Stomach (tissue), 8 donors: ENCODE measurements at regions not wholly inside any gene's neighbourhood (a gene's known extent, or its start where the extent isn't known, plus 50 kb on each side); places are given as distances from the start of the nearest gene placed in this dataset.
"Not testable (repeated sequence)": the region's sequence is repeated elsewhere in the genome, so short reads cannot be mapped to it uniquely, and the experiment has no call there.

ENCODE experiments used
- DNase-seq, 2 donors: peaks; one replicate each; pipeline versions ENCODE4 v3.0.0 to v3.0.0-alpha.2; 2013 to 2019
- H3K27ac ChIP-seq, 5 donors: fragments of 200-600 bp in 4 of 5; sonication (generic) in 4 of 5; one replicate each; pipeline ENCODE4 v1.5.1; 2013 to 2019; ENCODE audit warnings: mild to moderate bottlenecking in 1 of 5, moderate library complexity in 1 of 5
- H3K27me3 ChIP-seq, 3 donors: fragments of 200-600 bp; sonication (generic); one replicate each; pipeline ENCODE4 v1.5.1; 2017 to 2019; ENCODE audit warnings: mixed run types in 1 of 3
- H3K36me3 ChIP-seq, 4 donors: fragments of 200-600 bp; sonication (generic); 1 replicate in 3 of 4; 2 replicates in 1 of 4; pipeline ENCODE4 v1.5.1; 2016 to 2019
- H3K4me1 ChIP-seq, 4 donors: fragments of 200-600 bp; sonication (generic); one replicate each; pipeline ENCODE4 v1.5.1; 2016 to 2019
- H3K4me3 ChIP-seq, 4 donors: fragments of 200-600 bp; sonication (generic) in 3 of 4; one replicate each; pipeline ENCODE4 v1.5.1; 2016 to 2019; ENCODE audit warnings: mild to moderate bottlenecking in 1 of 4
- H3K9me3 ChIP-seq, 4 donors: fragments of 200-600 bp; sonication (generic); one replicate each; pipeline ENCODE4 v1.5.1; 2016 to 2019
- CTCF ChIP-seq, 7 experiments: fragments of 450-650 bp in 4 of 7; fragments of 200-600 bp in 3 of 7; sonication (generic) in 3 of 7; IDR thresholded peaks; one replicate each; pipeline ENCODE4 v1.5.1; 2016 to 2019; ENCODE audit warnings: antibody characterized with exemption in 7 of 7, control low read depth in 2 of 7, mild to moderate bottlenecking in 1 of 7
- EP300 ChIP-seq: sonication (generic); formaldehyde crosslinking; IDR thresholded peaks from one replicate; pipeline ENCODE4 v1.6.1; 2017; ENCODE audit warnings: antibody characterized with exemption
- POLR2A ChIP-seq, 4 donors: fragments of 450-650 bp; IDR thresholded peaks; one replicate each; pipeline ENCODE4 v1.6.1; 2016; ENCODE audit warnings: antibody characterized with exemption in 4 of 4, control low read depth in 2 of 4, mild to moderate bottlenecking in 1 of 4, moderate library complexity in 1 of 4
- POLR2AphosphoS5 ChIP-seq, 3 donors: sonication (generic); formaldehyde crosslinking; IDR thresholded peaks; one replicate each; pipeline ENCODE4 v1.6.1; 2016; ENCODE audit warnings: antibody characterized with exemption in 3 of 3
- WGBS, 5 donors: extraction: QIAGEN DNeasy Blood & Tissue Kit in 3 of 5; methylation state at CpG; one replicate each; pipeline versions ENCODE4 v1.1.5 to v1.1.7; 2013 to 2018; 5-methylcytosine and 5-hydroxymethylcytosine counted together
- intact Hi-C: fragments of 100-400 bp; cut with DNase I; formaldehyde crosslinking; loops from one replicate; pipeline ENCODE4 v1.15.1; 2023; ENCODE audit warnings: low total_unique reads
- donor health status: healthy with polysubstance abuse.
- donor health status: Bipolar disorder and iron deficiency.
- donor health status: healthy.

GRCh38 chr3:197420115-197420514 is 121.7 kb upstream of the DLG1 start:
- DNase-seq = peak in 1 of 2 donors; percentile 43
- TF ChIP-seq EP300 = no peak
- no peak for TF ChIP-seq POLR2AphosphoS5 (IDR thresholded peaks at IDR 0.05)
- no peak for TF ChIP-seq CTCF (IDR thresholded peaks at IDR 0.05)
- no peak for TF ChIP-seq POLR2A (IDR thresholded peaks at IDR 0.05)
- H3K4me1 ChIP-seq = peaks cover 0 to 12% (median 2%) of the 10 kb centered on the region in 4 donors
- H3K4me3 ChIP-seq = no peak overlapping the region
- intact Hi-C loops = no loop called here
- 69 to 93% (median 88%) methylated on average over 2 of the region's 2 CpGs for WGBS, 5 donors
- no peak overlapping the region for H3K27ac ChIP-seq
- no peaks in the 10 kb centered on the region for H3K36me3 ChIP-seq
- H3K9me3 ChIP-seq = no peaks in the 10 kb centered on the region
- H3K27me3 ChIP-seq = peaks cover 0 to 8% (median 0%) of the 10 kb centered on the region in 3 donors

GRCh38 chr3:197419696-197420095 is 121.3 kb upstream of the DLG1 start:
- Histone ChIP-seq H3K9me3 (no peaks in the 10 kb centered on the region), H3K4me1 (peaks cover 0 to 12% (median 2%) of the 10 kb centered on the region in 4 donors), H3K27ac (no peak overlapping the region), H3K4me3 (no peak overlapping the region), H3K27me3 (peaks cover 0 to 8% (median 0%) of the 10 kb centered on the region in 3 donors), H3K36me3 (no peaks in the 10 kb centered on the region)
- TF ChIP-seq EP300 (no peak), POLR2AphosphoS5 (IDR thresholded peaks at IDR 0.05) (no peak), POLR2A (IDR thresholded peaks at IDR 0.05) (no peak), CTCF (IDR thresholded peaks at IDR 0.05) (no peak)
- 73 to 94% (median 84%) methylated on average over 2 of the region's 2 CpGs for WGBS, 5 donors
- intact Hi-C loops = no loop called here
- no peak for DNase-seq

- intact Hi-C loops = no loop called here
- Histone ChIP-seq H3K27me3 (peaks cover 0 to 3% (median 0%) of the 10 kb centered on the region in 3 donors), H3K9me3 (no peaks in the 10 kb centered on the region), H3K4me1 (peaks cover 0 to 12% (median 2%) of the 10 kb centered on the region in 4 donors), H3K36me3 (no peaks in the 10 kb centered on the region), H3K27ac (no peak overlapping the region), H3K4me3 (no peak overlapping the region)
- DNase-seq = no peak
- 55 to 75% (median 69%) methylated on average over 11 of the region's 11 CpGs for WGBS, 5 donors
- TF ChIP-seq POLR2A (IDR thresholded peaks at IDR 0.05) (no peak), EP300 (no peak), POLR2AphosphoS5 (IDR thresholded peaks at IDR 0.05) (no peak), CTCF (IDR thresholded peaks at IDR 0.05) (no peak)
These were observed 119.7 kb upstream of the DLG1 start for GRCh38 chr3:197417911-197418618.

GRCh38 chr3:197417441-197417840 is 119.0 kb upstream of the DLG1 start:
- TF ChIP-seq POLR2A (IDR thresholded peaks at IDR 0.05) (no peak), POLR2AphosphoS5 (IDR thresholded peaks at IDR 0.05) (no peak), EP300 (no peak), CTCF (IDR thresholded peaks at IDR 0.05) (no peak)
- H3K27ac ChIP-seq = no peak overlapping the region
- peaks cover 0 to 7% (median 2%) of the 10 kb centered on the region in 4 donors for H3K4me1 ChIP-seq
- DNase-seq = no peak
- H3K9me3 ChIP-seq = no peaks in the 10 kb centered on the region
- 48 to 72% (median 62%) methylated on average over 6 of the region's 6 CpGs for WGBS, 5 donors
- no peak overlapping the region for H3K4me3 ChIP-seq
- intact Hi-C loops = no loop called here
- no peaks in the 10 kb centered on the region for H3K27me3 ChIP-seq
- H3K36me3 ChIP-seq = no peaks in the 10 kb centered on the region

- H3K27me3 ChIP-seq, H3K4me3 ChIP-seq, intact Hi-C loops, H3K4me1 ChIP-seq, H3K27ac ChIP-seq, H3K36me3 ChIP-seq, DNase-seq: not testable (repeated sequence)
- H3K9me3 ChIP-seq = peaks cover 0 to 11% (median 0%) of the 10 kb centered on the region in 4 donors
- 71 to 97% (median 86%) methylated on average over 1 to 2 of the region's 2 CpGs for WGBS, 5 donors
These were observed 113.5 kb upstream of the DLG1 start for GRCh38 chr3:197411899-197412298.

GRCh38 chr3:197410170-197410569 is 111.8 kb upstream of the DLG1 start:
- H3K4me1 ChIP-seq, H3K4me3 ChIP-seq, H3K27me3 ChIP-seq, H3K27ac ChIP-seq, H3K36me3 ChIP-seq, intact Hi-C loops, DNase-seq: not testable (repeated sequence)
- peaks cover 0 to 11% (median 0%) of the 10 kb centered on the region in 4 donors for H3K9me3 ChIP-seq
- 89 to 95% (median 92%) methylated on average over 11 of the region's 11 CpGs for WGBS, 5 donors
